SK-MEL-5 (cell line): ENCODE measurements at regions not wholly inside any gene's neighbourhood (a gene's known extent, or its start where the extent isn't known, plus 50 kb on each side); places are given as distances from the start of the nearest gene placed in this dataset.
"Not testable (repeated sequence)": the region's sequence is repeated elsewhere in the genome, so short reads cannot be mapped to it uniquely, and the experiment has no call there.

Experiments
- DNase-seq: peaks from one replicate; pipeline ENCODE4 v3.0.0-alpha.2; 2016; ENCODE audit warnings: low read depth, low spot score
- in situ Hi-C: cut with HindIII; loops from 2 replicates; pipeline ENCODE4 v1.10.0; 2016; ENCODE audit warnings: low sequenced_read_pairs, high pct_unique_total_duplicates, low pct_unique_long_range_greater_than_20kb

- no peak for DNase-seq
- in situ Hi-C loops: no loop called here
These were observed 924.9 kb upstream of the ZNF722 start for GRCh38 chr7:63073736-63074135.

- no peak for DNase-seq
- in situ Hi-C loops: no loop called here
These were observed 920.8 kb upstream of the ZNF722 start for GRCh38 chr7:63077841-63078240.

- DNase-seq: no peak
- in situ Hi-C loops: no loop called here
These were observed 918.2 kb upstream of the ZNF722 start for GRCh38 chr7:63080406-63080805.

GRCh38 chr7:63080831-63081230 is 917.8 kb upstream of the ZNF722 start:
- in situ Hi-C loops: no loop called here
- no peak for DNase-seq

GRCh38 chr7:63087575-63088190 is 911.0 kb upstream of the ZNF722 start:
- DNase-seq: no peak
- in situ Hi-C loops: no loop called here

- in situ Hi-C loops: no loop called here
- no peak for DNase-seq
These were observed 905.7 kb upstream of the ZNF722 start for GRCh38 chr7:63092951-63093350.

- in situ Hi-C loops: no loop called here
- peak; percentile 22 for DNase-seq
These were observed 905.2 kb upstream of the ZNF722 start for GRCh38 chr7:63093481-63093880.

GRCh38 chr7:63096141-63096540 is 902.5 kb upstream of the ZNF722 start:
- in situ Hi-C loops: no loop called here
- DNase-seq: no peak

- DNase-seq: no peak
- in situ Hi-C loops: no loop called here
These were observed 894.0 kb upstream of the ZNF722 start for GRCh38 chr7:63104666-63105065.

- no peak for DNase-seq
- in situ Hi-C loops: no loop called here
These were observed 892.7 kb upstream of the ZNF722 start for GRCh38 chr7:63105978-63106377.

GRCh38 chr7:63106506-63107388 is 891.9 kb upstream of the ZNF722 start:
- DNase-seq: no peak
- in situ Hi-C loops: no loop called here

GRCh38 chr7:63111511-63111910 is 887.1 kb upstream of the ZNF722 start:
- DNase-seq, in situ Hi-C loops: not testable (repeated sequence)

- no peak for DNase-seq
- in situ Hi-C loops: no loop called here
These were observed 885.6 kb upstream of the ZNF722 start for GRCh38 chr7:63112764-63113712.

- in situ Hi-C loops: no loop called here
- no peak for DNase-seq
These were observed 884.9 kb upstream of the ZNF722 start for GRCh38 chr7:63113713-63114285.

GRCh38 chr7:63114371-63114985 is 884.2 kb upstream of the ZNF722 start:
- in situ Hi-C loops: no loop called here
- no peak for DNase-seq
